ENCODE measurements at regions not wholly inside any gene's neighbourhood (a gene's known extent, or its start where the extent isn't known, plus 50 kb on each side); places are given as distances from the start of the nearest gene placed in this dataset.
A peak's percentile ranks its signal among the peaks of the same experiment; 100 is the strongest.

GRCh38 chr5:92912283-92912682, 668.7 kb downstream of the NR2F1-AS1 start:
- no peak overlapping the region for H3K4me3 Mint-ChIP-seq (ENCODE audit: low read depth, unreplicated experiment)
- CTCF ChIA-PET, result no interaction called here
- no peak for TF ChIP-seq CTCF (IDR thresholded peaks at IDR 0.05; ENCODE audit: unreplicated experiment)

GRCh38 chr5:92911851-92912250, 669.2 kb downstream of the NR2F1-AS1 start:
- Mint-ChIP-seq H3K4me1 (ENCODE audit: low read depth, unreplicated experiment) (peaks cover 74% of the 10 kb centered on the region), H3K4me3 (ENCODE audit: low read depth, unreplicated experiment) (no peak overlapping the region), H3K27ac (ENCODE audit: unreplicated experiment) (no peak overlapping the region), H3K27me3 (ENCODE audit: unreplicated experiment) (no peaks in the 10 kb centered on the region), H3K9me3 (ENCODE audit: low read depth, unreplicated experiment) (no peaks in the 10 kb centered on the region), H3K36me3 (ENCODE audit: insufficient read depth, unreplicated experiment) (no peaks in the 10 kb centered on the region)
- CTCF ChIA-PET, result no interaction called here
- no peak for DNase-seq
- TF ChIP-seq CTCF (IDR thresholded peaks at IDR 0.05; ENCODE audit: unreplicated experiment), result no peak
- intact Hi-C loops (cut with micrococcal nuclease; ENCODE audit: unreplicated experiment), result loop anchor here (10.0 kb wide), 2 partner anchors 493 to 893 kb away; no protein-coding TSS in a partner anchor
- BruUV-seq (replicated peaks), result no TSS peak

More at GRCh38 chr5:92912283-92912682, 668.7 kb downstream of the NR2F1-AS1 start:
- Mint-ChIP-seq H3K9me3 (ENCODE audit: low read depth, unreplicated experiment) (no peaks in the 10 kb centered on the region), H3K4me1 (ENCODE audit: low read depth, unreplicated experiment) (peaks cover 73% of the 10 kb centered on the region), H3K27ac (ENCODE audit: unreplicated experiment) (no peak overlapping the region), H3K27me3 (ENCODE audit: unreplicated experiment) (no peaks in the 10 kb centered on the region), H3K36me3 (ENCODE audit: insufficient read depth, unreplicated experiment) (no peaks in the 10 kb centered on the region)
- BruUV-seq (replicated peaks), result no TSS peak
- no peak for DNase-seq
- intact Hi-C loops (cut with micrococcal nuclease; ENCODE audit: unreplicated experiment), result loop anchor here (10.0 kb wide), 2 partner anchors 493 to 893 kb away; no protein-coding TSS in a partner anchor

- CTCF ChIA-PET, result no interaction called here
- Mint-ChIP-seq H3K36me3 (ENCODE audit: insufficient read depth, unreplicated experiment) (no peaks in the 10 kb centered on the region), H3K27ac (ENCODE audit: unreplicated experiment) (no peak overlapping the region), H3K4me3 (ENCODE audit: low read depth, unreplicated experiment) (no peak overlapping the region), H3K4me1 (ENCODE audit: low read depth, unreplicated experiment) (peaks cover 71% of the 10 kb centered on the region), H3K9me3 (ENCODE audit: low read depth, unreplicated experiment) (no peaks in the 10 kb centered on the region), H3K27me3 (ENCODE audit: unreplicated experiment) (no peaks in the 10 kb centered on the region)
- intact Hi-C loops (cut with micrococcal nuclease; ENCODE audit: unreplicated experiment), result loop anchor here (10.0 kb wide), 2 partner anchors 494 to 894 kb away; no protein-coding TSS in a partner anchor
- no TSS peak for BruUV-seq (replicated peaks)
- no peak for DNase-seq
- no peak for TF ChIP-seq CTCF (IDR thresholded peaks at IDR 0.05; ENCODE audit: unreplicated experiment)
Observed at GRCh38 chr5:92911293-92911692, 669.7 kb downstream of the NR2F1-AS1 start.

- intact Hi-C loops (cut with micrococcal nuclease; ENCODE audit: unreplicated experiment), result no loop called here
- H3K27me3 Mint-ChIP-seq (ENCODE audit: unreplicated experiment), result no peaks in the 10 kb centered on the region
- H3K36me3 Mint-ChIP-seq (ENCODE audit: insufficient read depth, unreplicated experiment), result no peaks in the 10 kb centered on the region
- H3K4me1 Mint-ChIP-seq (ENCODE audit: low read depth, unreplicated experiment), result peaks cover 61% of the 10 kb centered on the region
- H3K4me3 Mint-ChIP-seq (ENCODE audit: low read depth, unreplicated experiment), result no peak overlapping the region
- peak; percentile 75 for TF ChIP-seq CTCF (IDR thresholded peaks at IDR 0.05; ENCODE audit: unreplicated experiment)
- no peak overlapping the region for H3K27ac Mint-ChIP-seq (ENCODE audit: unreplicated experiment)
- peak; percentile 28 for DNase-seq
- CTCF ChIA-PET, result interaction anchor here (0.6 to 2.6 kb wide), 4 partner anchors 151 to 891 kb away, joined by 4 to 8 read pairs (median 6); partner anchors contain the start of gene NR2F1
- no TSS peak for BruUV-seq (replicated peaks)
- H3K9me3 Mint-ChIP-seq (ENCODE audit: low read depth, unreplicated experiment), result no peaks in the 10 kb centered on the region
Observed at GRCh38 chr5:92909602-92909962, 671.4 kb downstream of the NR2F1-AS1 start.
